DMS79 treated with DMSO at 0.1 percent for 48 hours (cell line): ENCODE measurements at regions not wholly inside any gene's neighbourhood (a gene's known extent, or its start where the extent isn't known, plus 50 kb on each side); places are given as distances from the start of the nearest gene placed in this dataset.
"Not testable (repeated sequence)": the region's sequence is repeated elsewhere in the genome, so short reads cannot be mapped to it uniquely, and the experiment has no call there.

ENCODE experiments used
- DNase-seq: peaks from one replicate; lab custom pipeline; 2025; lab: John Stamatoyannopoulos, UW

DNA sequence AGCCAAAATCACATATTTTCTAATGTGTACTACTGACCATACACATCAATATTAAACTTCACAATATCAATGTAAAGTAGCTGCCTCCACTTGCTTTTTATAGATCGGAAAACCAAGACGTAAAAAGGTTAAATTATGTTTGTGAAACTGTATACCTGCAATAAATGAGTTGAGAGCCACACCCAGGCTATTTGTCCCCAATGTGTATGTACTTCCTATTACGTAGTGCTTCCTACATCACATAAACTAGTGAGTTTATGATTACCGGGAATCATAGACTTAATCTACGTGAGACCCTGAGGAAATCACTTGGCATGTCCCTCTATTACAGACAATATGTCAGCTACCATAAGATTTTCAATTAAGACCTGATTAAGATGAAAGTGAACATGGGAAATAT lies 903.4 kb downstream of the RAB28 start:
- no peak for DNase-seq

DNA sequence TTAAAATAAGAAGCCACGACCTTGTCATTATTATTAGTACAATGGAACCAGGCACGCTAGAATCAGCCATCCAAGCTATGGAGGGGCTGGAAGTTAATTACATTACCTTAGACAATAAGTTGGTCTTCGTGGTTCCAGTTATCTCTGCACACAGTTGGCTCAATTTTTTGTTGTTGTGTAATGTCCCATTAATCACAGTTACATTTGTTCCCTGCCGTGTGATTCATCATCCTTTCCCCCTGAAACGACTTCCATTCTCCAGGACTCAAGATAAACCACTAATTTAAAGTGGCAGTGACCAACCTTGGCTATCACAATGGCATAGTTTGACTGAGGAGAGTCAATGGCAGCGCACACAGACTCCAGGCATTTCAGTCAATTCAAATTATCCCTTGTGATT lies 905.0 kb downstream of the RAB28 start:
- DNase-seq: no peak

DNA sequence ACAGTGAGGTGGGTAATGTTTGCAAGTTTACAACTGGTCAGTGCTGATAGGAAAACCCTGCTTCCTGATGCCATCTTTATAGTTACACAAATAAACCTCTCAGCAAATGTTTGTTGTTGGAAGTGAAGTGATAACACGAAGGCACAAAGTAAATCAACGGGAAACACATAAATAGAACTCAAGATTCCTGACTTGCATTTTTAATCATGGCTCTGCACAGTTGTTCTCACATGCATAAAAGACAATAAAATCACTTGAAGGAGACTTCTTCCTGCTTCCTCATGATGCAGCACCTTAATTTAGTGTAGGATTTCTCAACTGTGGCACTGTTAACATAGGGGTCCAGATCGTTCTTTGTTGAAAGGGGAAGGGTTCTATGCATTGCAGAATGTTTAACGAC lies 907.7 kb downstream of the RAB28 start:
- DNase-seq: no peak

DNA sequence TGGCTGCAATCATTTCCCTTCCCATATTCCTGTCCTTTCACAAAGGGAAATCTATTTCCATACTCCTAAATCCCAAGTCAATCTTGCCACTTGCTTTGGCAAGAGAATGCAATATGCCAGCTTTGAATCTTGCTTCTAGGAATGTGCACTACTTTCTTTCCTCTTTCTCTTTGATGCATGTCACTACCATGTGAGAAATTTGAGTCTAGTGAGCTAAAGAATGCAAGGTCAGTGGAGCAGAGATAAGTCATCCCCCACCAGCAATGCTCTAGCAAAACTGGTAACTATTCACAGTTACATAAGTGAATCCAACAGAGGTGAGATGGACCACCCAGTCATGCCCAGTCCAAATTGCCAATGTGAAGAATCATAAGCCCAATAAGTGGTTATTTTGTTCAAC lies 910.4 kb downstream of the RAB28 start:
- DNase-seq: no peak

DNA sequence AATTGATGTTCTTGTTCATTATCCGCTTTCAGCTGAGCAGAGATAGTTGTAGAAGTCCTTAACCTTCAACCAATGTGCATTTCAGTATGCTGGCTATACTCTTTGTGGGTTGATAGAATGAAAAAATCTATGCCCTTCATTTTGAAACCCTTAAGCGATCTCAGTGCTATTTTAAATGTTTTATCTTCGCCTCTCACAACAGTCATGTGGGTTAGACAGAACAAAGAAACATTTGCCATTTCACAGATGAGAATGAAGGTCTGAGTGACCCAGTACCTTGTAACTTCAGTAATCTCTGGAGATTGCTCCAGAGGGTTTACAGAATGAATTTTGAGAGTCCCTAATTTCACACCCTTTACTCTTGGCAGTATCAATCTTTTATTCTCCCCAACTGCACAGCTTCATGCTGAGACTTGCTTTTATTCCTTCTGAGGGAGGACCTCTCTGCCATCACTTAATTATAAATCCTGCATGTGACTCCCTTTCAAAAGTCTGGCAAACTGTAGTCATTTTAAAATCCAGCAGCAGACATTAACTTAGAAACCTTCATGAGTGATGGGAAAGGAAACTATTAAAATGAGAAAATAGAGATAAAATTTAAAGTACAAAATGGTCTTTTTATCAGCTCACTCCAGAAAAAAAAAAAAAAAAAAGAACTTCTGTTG lies 921.5 kb downstream of the RAB28 start:
- DNase-seq: no peak

DNA sequence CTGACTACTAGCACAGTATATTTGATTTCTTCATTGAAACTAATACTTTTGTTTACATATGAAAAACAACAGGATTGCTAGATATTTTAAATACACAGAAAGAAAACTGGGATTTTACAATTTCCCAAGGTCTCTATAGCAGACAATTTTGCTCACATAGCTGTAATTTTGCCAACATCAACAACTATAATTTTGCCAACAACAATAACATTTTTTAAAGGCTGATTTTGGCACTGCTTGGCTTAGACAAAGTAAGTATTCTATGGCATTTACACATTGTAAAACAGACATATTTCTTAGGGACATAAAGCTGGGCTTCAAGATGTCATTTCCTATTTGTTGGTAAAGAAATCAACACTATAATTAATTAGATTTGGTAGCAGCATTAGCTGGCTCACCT lies 922.1 kb downstream of the RAB28 start:
- no peak for DNase-seq

DNA sequence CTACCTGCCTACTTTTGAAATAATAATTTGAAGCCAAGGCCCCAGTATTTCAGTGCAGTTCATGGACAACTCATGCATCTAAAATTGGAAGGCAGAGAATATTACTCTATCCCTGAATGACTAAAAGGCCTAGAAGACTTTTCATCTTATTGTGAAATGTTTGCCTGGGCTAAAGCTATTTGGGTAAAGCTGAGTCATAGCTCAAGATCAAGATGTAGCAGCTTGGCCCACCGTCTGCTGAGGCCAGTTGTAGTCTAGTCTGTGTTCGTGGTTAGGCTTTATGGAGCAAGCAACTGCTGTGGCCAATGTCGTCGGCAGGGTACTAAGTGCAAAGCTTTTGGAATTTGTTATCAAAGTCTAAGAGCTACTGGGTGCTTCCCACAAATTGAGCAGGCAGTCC lies 929.1 kb downstream of the RAB28 start:
- DNase-seq: no peak

DNA sequence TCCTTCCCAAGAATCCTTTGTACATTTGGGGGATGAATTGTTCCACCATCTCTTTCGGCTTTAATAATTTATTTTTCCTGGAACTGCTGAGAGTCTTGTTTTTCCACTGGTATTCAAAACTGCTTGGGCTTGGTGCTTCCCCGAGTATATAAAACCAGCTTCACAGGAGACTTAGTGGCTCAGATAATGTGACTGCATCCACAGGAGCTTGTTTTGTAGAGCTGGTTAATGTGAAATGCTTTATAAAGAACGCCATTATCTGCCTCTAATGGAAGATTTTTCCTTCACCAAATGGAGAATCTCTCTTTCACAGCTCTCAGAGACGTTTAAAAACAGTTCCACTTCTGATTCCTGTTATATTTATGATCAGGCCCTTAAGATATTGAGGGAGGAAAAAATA lies 935.5 kb downstream of the RAB28 start:
- DNase-seq: no peak

DNA sequence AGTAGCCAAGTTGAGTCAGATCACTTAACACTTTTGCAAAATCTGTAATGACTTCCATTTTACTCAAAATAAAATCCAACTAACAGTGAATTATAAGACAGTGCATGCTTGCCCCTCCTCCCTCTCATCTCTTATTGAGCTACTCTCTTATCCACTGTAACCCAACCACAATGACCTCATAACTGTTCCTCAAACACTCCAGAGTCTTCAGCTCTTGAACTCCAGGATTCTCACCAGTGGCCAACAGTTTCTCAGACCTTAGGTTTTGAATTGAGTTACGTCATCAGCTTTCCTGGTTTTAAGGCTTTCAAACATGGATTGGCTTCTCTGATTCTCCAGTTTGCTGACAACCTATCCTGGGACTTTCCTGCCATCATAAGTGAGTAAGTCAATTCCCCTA lies 938.3 kb downstream of the RAB28 start:
- no peak for DNase-seq

DNA sequence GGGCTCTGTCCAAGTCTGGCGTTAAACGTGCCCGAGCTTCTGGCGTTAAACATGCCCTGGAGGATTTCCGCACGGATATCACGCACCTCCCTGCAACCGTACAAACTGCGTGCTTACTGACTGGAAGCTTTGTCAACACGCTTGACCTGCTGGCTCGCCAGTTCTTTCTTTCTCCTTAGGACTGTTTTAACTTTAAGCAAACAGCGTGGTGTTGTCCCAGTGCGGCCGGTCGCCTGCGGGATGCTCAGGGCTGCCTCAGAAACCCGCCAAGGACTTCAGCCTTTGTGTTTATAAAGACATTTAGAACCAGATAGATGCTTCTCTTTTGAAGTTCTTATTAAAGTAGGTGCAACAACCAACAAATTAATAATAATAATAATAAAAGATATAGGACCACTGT lies 946.0 kb downstream of the RAB28 start:
- DNase-seq: no peak

DNA sequence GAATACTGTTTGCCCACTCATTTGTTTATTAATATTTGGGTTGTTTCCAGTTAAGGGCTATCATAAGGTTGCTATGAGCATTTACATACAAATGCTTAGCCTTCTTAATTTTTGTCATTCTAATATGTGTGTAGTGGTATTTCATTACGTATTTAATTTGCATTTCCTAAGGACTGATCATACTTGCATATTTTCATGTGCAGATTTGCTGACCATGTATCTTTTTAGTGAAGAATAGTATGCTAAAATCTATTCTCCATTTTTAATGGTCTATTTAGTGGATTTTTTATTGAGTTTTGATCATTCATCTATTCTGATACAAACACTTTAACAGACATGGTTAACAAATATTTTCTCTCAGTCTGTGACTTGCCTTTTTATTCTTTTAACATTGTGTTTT lies 949.5 kb downstream of the RAB28 start:
- DNase-seq: no peak

DNA sequence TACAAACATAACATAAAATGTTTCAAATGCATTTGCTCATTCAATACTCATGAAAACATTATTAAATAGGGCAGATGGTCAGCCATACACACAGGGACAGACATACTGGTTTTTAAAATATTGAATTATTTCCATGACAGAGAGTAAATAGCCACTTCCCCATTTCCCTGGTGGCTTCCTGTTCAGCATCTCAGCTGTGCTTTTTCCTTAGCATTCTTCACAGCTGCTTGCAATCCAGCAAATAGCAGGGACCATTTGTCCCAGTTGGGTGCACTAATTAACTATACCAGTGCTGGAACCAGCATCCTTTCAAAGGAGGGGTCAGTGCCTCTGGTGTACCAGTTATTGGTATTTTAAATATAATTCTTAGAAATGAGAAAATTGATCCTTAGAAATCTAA lies 964.7 kb downstream of the RAB28 start:
- DNase-seq: no peak

DNA sequence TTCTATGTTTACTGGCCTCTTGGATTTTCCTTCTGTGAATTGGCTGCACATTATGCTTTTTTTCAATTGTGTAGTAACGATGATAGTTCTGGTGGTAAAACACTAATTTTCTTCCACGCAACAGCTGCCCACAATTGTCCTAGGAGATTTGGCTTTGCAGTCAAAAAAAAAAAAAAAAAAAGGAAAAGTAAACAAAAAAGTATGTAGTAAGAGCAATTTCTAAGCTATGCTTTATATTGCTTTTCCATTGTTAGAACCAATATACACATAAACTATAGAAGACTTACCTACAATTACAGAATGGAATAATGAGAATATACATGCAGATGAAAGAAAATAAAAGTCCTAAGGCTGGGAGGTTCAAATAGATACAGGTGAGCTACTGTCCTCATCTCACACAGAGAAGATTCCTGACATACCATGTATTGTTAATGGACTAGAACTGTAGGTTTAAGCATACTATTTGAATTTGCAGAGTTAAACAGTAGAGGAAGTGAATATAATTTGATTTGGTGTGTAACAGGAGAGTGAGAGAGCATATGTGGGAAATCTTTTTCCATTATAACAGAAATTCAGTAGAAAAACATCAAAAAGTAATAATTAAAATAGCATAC lies 976.2 kb downstream of the RAB28 start:
- no peak for DNase-seq

DNA sequence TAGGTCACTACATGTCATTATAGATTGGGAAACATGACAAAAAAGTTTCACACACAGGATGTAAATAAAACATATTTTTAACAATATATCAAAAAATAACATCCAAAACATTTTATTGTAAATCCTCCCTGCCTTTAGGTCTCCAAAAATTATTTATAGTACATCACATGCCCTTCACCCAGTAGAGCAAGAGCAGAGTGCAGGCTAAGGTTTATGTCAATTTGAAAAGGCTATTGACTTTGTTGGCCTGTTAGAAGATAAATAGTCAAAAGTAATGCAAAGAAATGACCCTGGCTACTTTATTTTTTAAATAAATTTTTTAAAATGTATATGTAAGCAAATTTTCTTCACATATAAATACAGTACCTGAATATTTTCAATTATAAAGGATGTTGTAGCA lies 983.7 kb downstream of the RAB28 start:
- DNase-seq: no peak

DNA sequence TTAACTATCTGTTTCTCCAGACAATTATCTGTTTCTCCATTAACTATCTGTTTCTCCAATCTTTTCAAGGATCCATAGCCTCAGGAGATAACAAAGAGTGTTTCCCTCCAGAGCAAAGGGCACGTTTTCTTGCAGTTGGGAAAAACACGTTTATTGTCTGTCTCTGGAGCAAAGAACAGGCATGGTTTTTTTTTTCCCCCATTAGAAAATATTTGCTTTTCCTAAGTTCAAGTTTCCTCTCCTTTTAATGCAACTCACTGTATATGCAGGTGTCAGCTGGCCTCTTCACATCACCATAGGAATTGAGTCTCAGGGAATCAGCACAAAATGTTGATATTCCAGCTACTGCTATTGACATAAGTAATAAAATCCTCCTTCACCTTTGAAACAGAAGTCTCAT lies 984.4 kb downstream of the RAB28 start:
- no peak for DNase-seq

DNA sequence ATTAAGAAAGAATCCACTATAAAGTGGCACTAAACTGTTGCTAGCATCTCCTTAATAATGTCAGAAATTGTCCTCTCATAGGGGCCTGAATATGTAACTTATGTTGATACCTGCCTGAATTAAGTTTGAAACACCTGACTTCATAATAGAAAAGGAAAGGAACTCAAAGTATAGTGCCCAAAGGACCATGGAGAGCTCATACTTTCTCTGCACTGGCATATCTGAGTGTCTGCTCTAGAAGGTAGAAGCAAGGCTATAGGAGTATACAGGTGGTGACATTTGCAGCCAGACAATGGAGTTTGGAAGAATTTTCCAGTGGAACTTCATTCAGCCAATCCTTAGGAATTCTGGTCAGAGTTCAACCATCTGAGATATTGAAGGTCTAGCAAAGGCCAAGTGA lies 988.9 kb downstream of the RAB28 start:
- DNase-seq: no peak

DNA sequence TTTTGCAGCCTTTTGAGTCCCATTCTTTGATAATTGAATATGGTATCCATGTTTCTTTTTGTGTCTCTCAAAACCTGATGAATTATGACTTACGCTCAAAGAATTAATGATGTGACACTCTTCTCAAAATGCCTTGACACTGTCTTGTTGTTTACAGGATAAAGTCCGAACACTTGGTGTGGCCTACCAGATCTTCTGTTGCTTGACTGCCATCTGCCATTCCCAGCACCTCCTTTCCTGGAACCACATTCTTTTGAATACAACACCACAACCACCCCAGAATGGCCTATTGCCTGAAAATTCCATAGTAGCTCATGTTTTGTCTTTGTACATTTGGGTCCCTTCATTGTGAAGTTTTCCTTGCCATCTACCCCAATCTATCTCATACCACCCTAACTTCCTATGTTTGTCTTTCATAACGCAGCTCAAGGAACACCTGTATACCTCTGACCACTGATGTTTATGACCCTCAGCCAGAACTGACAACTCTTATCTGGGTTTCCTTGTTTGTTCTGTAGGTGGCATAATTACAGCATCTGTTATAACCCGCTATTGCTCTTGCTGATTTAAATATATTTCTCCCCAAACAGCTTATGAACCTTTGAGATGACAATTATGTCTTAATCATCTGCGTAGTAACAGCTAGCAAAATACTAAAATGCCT lies 991.3 kb downstream of the RAB28 start:
- no peak for DNase-seq

DNA sequence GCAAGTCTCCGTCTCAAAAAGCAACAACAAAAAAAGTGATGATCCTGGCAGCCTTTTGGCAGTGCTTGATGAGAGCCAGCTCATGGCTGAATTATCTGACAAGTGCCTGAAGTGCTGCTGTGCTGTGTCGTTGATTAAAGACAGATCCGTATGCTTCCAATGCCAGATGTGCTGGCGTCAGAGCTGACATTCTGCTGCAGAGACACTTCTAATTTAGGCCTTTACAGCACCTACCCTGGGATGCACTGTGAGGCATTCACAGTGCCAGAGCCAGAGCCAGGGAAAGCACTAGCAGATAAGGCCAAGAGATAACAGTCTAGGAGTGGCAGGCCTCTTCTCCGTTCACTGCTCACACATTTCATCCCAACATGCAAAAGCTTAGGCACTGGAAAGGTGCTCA lies 995.5 kb downstream of the RAB28 start:
- no peak for DNase-seq

DNA sequence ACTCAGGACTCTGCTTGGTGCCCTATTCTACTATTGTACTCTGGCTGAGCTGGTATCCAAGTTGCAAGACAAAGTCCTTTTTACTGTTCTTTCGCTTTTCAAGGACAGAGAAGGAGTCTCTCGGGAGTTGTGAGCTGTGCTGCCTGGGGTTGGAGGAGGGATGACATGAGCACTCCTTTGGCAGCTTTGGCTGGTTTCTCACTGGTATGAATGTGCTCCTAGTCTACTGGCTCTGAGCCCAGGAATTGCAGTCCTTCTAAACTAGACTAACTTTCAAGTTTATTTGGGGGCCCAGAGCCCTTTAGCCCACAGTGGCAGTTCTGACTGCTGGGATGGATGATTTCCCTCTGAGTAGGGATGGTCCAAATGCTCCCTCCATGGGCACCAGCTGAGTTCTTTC lies 997.1 kb downstream of the RAB28 start:
- DNase-seq: no peak

DNA sequence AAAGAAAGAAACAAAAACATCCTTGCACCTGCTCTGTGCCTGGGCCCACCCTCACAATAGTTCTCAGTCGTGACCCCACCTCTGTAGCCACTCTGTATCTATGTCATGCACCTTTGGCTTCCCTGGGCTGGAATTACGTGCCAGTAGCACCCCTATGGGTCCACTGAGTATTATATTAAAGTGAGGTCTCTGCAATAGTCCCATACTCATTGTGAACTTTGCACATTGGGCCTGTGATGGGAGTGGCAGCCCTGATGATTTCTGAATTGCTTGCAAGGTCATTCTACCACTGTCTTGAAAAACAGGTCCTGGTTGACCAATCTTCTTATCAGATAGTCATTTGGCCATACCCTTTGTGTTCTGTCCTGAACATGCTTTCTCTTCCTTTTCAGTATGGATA lies 1012.1 kb downstream of the RAB28 start:
- DNase-seq: no peak

DNA sequence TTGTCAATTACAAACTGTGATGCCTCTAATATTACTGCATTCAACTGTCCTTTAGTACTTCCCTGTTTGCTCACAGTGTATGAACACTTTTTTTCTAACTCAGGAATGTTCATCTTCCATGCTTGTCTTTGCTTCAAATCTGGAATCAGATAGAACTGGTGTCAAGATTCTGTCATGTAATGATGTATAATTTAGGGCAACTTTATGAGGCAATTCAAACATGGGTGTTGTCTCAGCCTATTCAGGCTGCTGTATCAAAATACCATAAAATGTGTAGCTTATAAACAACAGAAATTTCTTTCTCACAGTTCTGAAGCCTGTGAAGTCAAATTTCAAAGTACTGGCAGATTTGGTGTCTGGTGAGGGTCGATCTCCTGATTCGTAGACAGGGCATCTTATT lies 1012.9 kb downstream of the RAB28 start:
- no peak for DNase-seq

DNA sequence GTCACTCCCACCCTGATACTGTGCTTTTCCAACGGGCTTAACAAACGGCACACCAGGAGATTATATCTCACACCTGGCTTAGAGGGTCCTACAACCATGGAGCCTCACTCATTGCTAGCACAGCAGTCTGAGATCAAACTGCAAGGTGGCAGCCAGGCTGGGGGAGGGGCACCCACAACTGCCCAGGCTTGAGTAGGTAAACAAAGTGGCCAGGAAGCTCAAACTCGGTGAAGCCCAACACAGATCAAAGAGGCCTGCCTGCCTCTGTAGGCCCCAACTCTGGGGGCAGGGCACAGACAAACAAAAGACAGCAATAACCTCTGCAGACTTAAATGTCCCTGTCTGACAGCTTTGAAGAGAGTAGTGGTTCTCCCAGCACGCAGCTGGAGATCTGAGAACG lies 1022.6 kb downstream of the RAB28 start:
- not testable (repeated sequence) for DNase-seq

DNA sequence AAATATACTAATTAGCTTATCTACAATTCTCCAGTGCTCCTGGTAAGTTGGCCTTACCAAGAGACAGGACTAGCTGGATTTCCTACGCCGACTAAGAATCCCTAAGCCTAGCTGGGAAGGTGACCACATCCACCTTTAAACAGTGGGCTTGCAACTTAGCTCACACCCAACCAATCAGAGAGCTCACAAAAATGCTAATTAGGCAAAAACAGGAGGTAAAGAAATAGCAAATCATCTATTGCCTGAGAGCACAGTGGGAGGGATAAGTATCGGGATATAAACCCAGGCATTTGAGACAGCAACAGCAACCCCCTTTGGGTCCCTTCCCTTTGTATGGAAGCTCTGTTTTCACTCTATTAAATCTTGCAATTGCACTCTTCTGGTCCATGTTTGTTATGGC lies 1025.0 kb downstream of the RAB28 start:
- DNase-seq: no peak

DNA sequence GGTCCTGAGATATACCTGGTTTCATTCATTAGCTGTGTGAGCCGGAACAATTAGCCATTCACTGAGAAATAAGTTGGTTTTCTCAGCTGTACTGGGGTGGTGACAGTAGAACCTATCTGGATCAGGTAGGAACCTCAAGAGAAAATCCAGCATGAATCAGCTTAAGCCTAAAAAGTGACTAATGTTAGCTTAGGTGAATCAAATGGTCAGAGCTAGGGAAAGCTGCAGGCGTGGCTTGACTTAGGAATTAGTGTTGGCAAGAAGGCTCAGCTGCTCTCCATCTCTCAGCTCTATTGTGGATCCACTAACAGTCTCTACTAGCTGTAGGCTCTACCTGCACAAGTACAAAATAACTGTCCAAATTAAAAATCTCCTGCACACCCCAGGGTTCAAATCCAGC lies 1025.5 kb downstream of the RAB28 start:
- no peak for DNase-seq
